Kidney epithelial cell (primary cell): ENCODE measurements at regions not wholly inside any gene's neighbourhood (a gene's known extent, or its start where the extent isn't known, plus 50 kb on each side); places are given as distances from the start of the nearest gene placed in this dataset.
"Not testable (repeated sequence)": the region's sequence is repeated elsewhere in the genome, so short reads cannot be mapped to it uniquely, and the experiment has no call there.

Source experiments
- DNase-seq: peaks from one replicate; pipeline ENCODE4 v3.0.0-alpha.2; 2010; ENCODE audit warnings: low read depth
- H3K27me3 ChIP-seq: 2 replicates; pipeline ENCODE4 v1.6.0; 2011; ENCODE audit warnings: low read length; ENCODE audit not compliant: control insufficient read depth, insufficient read depth
- H3K36me3 ChIP-seq: 2 replicates; pipeline ENCODE4 v1.5.1; 2011; ENCODE audit warnings: low read length; ENCODE audit not compliant: control insufficient read depth, insufficient read depth
- H3K4me3 ChIP-seq: 2 replicates; pipeline ENCODE4 v1.5.1; 2011; ENCODE audit warnings: low read depth, mild to moderate bottlenecking, control low read depth, low read length
- TF ChIP-seq, protein P1 (sequence below): IDR thresholded peaks from 2 replicates; pipeline ENCODE4 v1.5.1; 2011; ENCODE audit warnings: mild to moderate bottlenecking, moderate library complexity, low read length, control low read depth, inconsistent platforms; ENCODE audit not compliant: insufficient read depth, poor library complexity, severe bottlenecking

DNA sequence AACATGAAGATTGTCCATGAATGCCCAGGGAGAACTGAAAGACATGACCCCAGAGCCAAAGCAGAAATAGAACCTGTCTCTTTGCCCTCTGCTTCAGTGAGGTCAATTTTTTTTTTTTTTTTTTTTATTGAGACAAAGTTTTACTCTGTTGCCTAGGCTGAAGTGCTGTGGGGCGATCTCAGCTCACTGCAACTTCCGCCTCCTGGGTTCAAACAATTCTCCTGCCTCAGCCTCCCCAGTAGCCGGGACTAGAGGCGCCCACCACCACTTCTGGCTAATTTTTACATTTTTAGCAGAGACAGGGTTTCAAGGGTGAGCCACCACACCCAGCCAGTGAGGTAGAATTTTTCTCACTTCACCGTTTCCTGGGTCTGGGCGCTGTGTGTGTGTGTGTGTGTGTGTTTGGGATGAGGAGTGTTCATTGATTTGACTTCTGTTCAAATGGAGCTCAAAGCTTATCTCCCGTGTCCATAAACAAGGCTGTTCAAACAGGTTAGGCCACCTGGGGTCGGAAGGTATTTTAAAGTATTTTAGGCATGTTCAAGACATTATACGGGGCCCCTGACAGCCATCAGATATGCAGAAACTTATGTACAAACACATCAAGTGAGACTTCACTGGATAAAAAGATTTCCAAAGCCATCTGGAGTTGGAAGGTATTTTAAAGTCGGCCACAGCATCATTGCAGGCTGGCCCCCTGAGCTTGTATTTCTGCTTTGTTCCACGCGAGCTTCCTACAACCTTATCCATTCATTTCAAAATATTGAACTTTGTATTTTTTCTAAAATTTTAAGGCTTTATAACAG is 93.8 kb downstream of the MAP3K8 start:
- no peaks in the 10 kb centered on the region for H3K27me3 ChIP-seq
- TF ChIP-seq, protein P1, sequence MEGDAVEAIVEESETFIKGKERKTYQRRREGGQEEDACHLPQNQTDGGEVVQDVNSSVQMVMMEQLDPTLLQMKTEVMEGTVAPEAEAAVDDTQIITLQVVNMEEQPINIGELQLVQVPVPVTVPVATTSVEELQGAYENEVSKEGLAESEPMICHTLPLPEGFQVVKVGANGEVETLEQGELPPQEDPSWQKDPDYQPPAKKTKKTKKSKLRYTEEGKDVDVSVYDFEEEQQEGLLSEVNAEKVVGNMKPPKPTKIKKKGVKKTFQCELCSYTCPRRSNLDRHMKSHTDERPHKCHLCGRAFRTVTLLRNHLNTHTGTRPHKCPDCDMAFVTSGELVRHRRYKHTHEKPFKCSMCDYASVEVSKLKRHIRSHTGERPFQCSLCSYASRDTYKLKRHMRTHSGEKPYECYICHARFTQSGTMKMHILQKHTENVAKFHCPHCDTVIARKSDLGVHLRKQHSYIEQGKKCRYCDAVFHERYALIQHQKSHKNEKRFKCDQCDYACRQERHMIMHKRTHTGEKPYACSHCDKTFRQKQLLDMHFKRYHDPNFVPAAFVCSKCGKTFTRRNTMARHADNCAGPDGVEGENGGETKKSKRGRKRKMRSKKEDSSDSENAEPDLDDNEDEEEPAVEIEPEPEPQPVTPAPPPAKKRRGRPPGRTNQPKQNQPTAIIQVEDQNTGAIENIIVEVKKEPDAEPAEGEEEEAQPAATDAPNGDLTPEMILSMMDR: no peak
- H3K36me3 ChIP-seq: no peaks in the 10 kb centered on the region
- DNase-seq: no peak
- no peak overlapping the region for H3K4me3 ChIP-seq

DNA sequence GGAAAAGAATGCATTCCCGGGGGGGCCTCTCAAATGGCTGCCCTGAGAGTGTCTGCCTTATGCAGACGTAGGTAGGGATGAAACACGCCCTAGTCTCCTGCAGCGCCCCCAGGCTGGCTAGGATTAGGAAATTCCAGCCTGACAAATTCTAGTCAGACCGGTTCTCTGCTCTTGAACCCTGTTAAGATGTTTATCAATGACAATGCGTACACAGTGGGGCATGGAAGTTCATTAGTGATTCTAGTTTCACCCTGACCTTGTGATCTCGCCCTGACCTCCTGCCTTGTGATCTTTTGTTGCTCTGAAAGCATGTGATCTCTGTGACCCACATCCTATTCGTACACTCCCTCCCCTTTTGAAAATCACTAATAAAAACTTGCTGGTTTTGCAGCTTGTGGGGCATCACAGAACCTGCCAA is 88.7 kb downstream of the MAP3K8 start:
- H3K27me3 ChIP-seq, H3K36me3 ChIP-seq, DNase-seq, H3K4me3 ChIP-seq: not testable (repeated sequence)

DNA sequence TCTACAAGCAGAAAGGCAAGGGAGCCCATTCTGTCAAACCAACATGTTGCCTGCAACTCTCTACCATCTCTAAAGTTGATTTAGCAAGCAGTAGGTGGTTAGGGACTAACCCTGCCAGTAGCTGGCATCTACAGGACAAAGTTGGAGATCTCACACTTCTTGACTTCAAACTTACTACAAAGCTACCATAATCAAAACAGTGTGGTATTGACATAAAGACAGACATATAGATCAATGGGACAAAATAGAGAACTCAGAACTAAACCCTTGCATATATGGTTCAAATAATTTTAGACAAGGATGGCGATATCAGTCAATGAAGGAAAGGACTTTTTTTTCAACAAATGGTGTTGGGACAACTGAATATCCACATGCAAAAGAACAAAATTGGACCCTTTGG is 84.9 kb downstream of the MAP3K8 start:
- Histone ChIP-seq H3K36me3 (no peaks in the 10 kb centered on the region), H3K4me3 (no peak overlapping the region), H3K27me3 (no peaks in the 10 kb centered on the region)
- no peak for DNase-seq
- TF ChIP-seq, protein P1: no peak
